ENCODE measurements at regions not wholly inside any gene's neighbourhood (a gene's known extent, or its start where the extent isn't known, plus 50 kb on each side); places are given as distances from the start of the nearest gene placed in this dataset.

GRCh38 chr4:180637616-180638015, 1605.6 kb upstream of the TENM3 start:
- TF ChIP-seq, protein P1, sequence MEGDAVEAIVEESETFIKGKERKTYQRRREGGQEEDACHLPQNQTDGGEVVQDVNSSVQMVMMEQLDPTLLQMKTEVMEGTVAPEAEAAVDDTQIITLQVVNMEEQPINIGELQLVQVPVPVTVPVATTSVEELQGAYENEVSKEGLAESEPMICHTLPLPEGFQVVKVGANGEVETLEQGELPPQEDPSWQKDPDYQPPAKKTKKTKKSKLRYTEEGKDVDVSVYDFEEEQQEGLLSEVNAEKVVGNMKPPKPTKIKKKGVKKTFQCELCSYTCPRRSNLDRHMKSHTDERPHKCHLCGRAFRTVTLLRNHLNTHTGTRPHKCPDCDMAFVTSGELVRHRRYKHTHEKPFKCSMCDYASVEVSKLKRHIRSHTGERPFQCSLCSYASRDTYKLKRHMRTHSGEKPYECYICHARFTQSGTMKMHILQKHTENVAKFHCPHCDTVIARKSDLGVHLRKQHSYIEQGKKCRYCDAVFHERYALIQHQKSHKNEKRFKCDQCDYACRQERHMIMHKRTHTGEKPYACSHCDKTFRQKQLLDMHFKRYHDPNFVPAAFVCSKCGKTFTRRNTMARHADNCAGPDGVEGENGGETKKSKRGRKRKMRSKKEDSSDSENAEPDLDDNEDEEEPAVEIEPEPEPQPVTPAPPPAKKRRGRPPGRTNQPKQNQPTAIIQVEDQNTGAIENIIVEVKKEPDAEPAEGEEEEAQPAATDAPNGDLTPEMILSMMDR (IDR thresholded peaks at IDR 0.05) = no peak
- no peak for TF ChIP-seq POLR2A (IDR thresholded peaks at IDR 0.05)
- intact Hi-C loops (cut with DNase I; ENCODE audit: low total_unique reads) = no loop called here
- no peak for DNase-seq (ENCODE audit: low spot score in 2 of 2)
- WGBS, 2 donors = 79 to 83% methylated on average over 5 of the region's 5 CpGs
- H3K4me3 ChIP-seq (ENCODE audit: low read depth, poor library complexity, severe bottlenecking) = no peak overlapping the region

DNA sequence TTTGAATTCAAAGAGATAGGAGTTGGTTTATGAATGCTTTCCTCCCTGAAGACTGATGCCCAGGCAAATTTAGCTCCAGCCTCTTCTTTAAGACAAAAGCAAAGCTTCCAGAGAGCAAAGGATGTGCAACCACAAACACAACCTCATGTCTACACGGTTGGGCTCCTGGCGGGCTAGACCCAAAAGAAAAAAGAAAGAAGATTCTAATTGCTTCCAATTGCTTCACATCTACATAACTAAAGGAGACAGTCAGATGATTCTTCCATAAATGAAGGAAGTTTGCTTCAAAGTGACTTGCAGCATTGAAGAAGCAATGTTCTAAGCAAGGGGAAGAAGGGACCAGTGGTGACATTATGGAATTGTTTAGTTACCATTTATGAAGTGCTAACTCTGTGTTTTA, 1603.0 kb upstream of the TENM3 start:
- no peak overlapping the region for H3K4me3 ChIP-seq (ENCODE audit: low read depth, poor library complexity, severe bottlenecking)
- DNase-seq (ENCODE audit: low spot score in 2 of 2) = no peak
- 49 to 51% methylated on average over 2 of the region's 2 CpGs for WGBS, 2 donors
- TF ChIP-seq POLR2A (IDR thresholded peaks at IDR 0.05) = no peak
- TF ChIP-seq, protein P1 (IDR thresholded peaks at IDR 0.05) = no peak
- intact Hi-C loops (cut with DNase I; ENCODE audit: low total_unique reads) = no loop called here

- intact Hi-C loops (cut with DNase I; ENCODE audit: low total_unique reads) = no loop called here
- H3K4me3 ChIP-seq (ENCODE audit: low read depth, poor library complexity, severe bottlenecking) = no peak overlapping the region
- no peak for DNase-seq (ENCODE audit: low spot score in 2 of 2)
- WGBS, 2 donors = 63 to 68% methylated on average over 4 of the region's 4 CpGs
- TF ChIP-seq, protein P1 (IDR thresholded peaks at IDR 0.05) = no peak
- TF ChIP-seq POLR2A (IDR thresholded peaks at IDR 0.05) = no peak
Observed at GRCh38 chr4:180641495-180641894, 1601.7 kb upstream of the TENM3 start.

DNA sequence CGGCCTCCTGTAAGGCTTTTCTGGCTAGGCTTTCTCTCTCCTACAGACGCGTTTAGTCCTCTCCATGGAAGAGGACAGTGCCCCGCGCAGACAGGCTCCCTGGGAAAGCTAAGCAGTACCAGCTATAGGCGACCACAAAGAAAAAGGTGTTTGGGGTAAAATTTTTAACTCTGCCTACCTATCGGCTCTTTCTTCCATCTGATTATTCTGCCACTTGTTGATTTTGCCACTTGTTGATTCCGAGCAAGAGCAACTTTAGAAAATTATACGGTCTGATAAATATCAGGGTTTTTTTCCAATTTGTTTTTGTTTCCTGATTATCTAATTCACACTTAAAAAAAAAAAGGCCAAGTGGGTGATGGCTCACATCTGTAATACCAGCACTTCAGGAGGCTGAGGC, 1600.5 kb upstream of the TENM3 start:
- intact Hi-C loops (cut with DNase I; ENCODE audit: low total_unique reads) = no loop called here
- 93 to 94% methylated on average over 9 of the region's 9 CpGs for WGBS, 2 donors
- TF ChIP-seq, protein P1 (IDR thresholded peaks at IDR 0.05) = no peak
- TF ChIP-seq POLR2A (IDR thresholded peaks at IDR 0.05) = no peak
- DNase-seq (ENCODE audit: low spot score in 2 of 2) = no peak
- H3K4me3 ChIP-seq (ENCODE audit: low read depth, poor library complexity, severe bottlenecking) = no peak overlapping the region

- WGBS, 2 donors = 79 to 82% methylated on average over 4 of the region's 4 CpGs
- no peak for DNase-seq (ENCODE audit: low spot score in 2 of 2)
- H3K4me3 ChIP-seq (ENCODE audit: low read depth, poor library complexity, severe bottlenecking) = no peak overlapping the region
- intact Hi-C loops (cut with DNase I; ENCODE audit: low total_unique reads) = no loop called here
- TF ChIP-seq POLR2A (IDR thresholded peaks at IDR 0.05) = no peak
- TF ChIP-seq, protein P1 (IDR thresholded peaks at IDR 0.05) = no peak
Observed at GRCh38 chr4:180650273-180650672, 1592.9 kb upstream of the TENM3 start.

- TF ChIP-seq, protein P1 (IDR thresholded peaks at IDR 0.05) = no peak
- TF ChIP-seq POLR2A (IDR thresholded peaks at IDR 0.05) = no peak
- intact Hi-C loops (cut with DNase I; ENCODE audit: low total_unique reads) = no loop called here
- no peak overlapping the region for H3K4me3 ChIP-seq (ENCODE audit: low read depth, poor library complexity, severe bottlenecking)
- 74 to 83% methylated on average over 1 of the region's 1 CpG for WGBS, 2 donors
- DNase-seq (ENCODE audit: low spot score in 2 of 2) = no peak
Observed at GRCh38 chr4:180652533-180652932, 1590.7 kb upstream of the TENM3 start.
